ENCODE measurements at regions not wholly inside any gene's neighbourhood (a gene's known extent, or its start where the extent isn't known, plus 50 kb on each side); places are given as distances from the start of the nearest gene placed in this dataset.

GRCh38 chr14:98462908-98463307, 809.1 kb downstream of the BCL11B start:
- TF ChIP-seq CTCF (IDR thresholded peaks at IDR 0.05; ENCODE audit: extremely low read depth in 1 of 2, insufficient read depth in 1 of 2, low read depth in 1 of 2, low read length in 2 of 2) (no peak), POLR2A (IDR thresholded peaks at IDR 0.05; ENCODE audit: low read depth, low read length) (no peak), EZH2 (IDR thresholded peaks at IDR 0.05; ENCODE audit: borderline replicate concordance, low read depth, low read length, severe bottlenecking) (no peak), MYC (IDR thresholded peaks at IDR 0.05; ENCODE audit: low read depth, low read length) (no peak)
